ENCODE measurements at regions not wholly inside any gene's neighbourhood (a gene's known extent, or its start where the extent isn't known, plus 50 kb on each side); places are given as distances from the start of the nearest gene placed in this dataset.

GRCh38 chr16:59201821-59202220 is 467.7 kb upstream of the GOT2 start:
- Histone ChIP-seq H3K4me3 (ENCODE audit: low read length) (no peak overlapping the region), H2AFZ (ENCODE audit: low read length) (no peak overlapping the region), H3K4me2 (ENCODE audit: low read depth, low read length) (no peak overlapping the region), H3K9ac (ENCODE audit: low read length) (no peak overlapping the region), H3K36me3 (replicated peaks; ENCODE audit: insufficient read depth, low read length) (no peaks in the 10 kb centered on the region), H3K27me3 (replicated peaks; ENCODE audit: insufficient read depth, low read length) (no peaks in the 10 kb centered on the region), H3K4me1 (ENCODE audit: low read length) (no peaks in the 10 kb centered on the region), H3F3A (ENCODE audit: insufficient read depth, low read length) (no peaks in the 10 kb centered on the region), H4K20me1 (ENCODE audit: insufficient read depth, low read length) (no peaks in the 10 kb centered on the region), H3K9me3 (replicated peaks; ENCODE audit: insufficient read depth, low read length) (no peaks in the 10 kb centered on the region), H3K27ac (ENCODE audit: low read length) (no peak overlapping the region), H3K79me2 (ENCODE audit: low read length) (no peaks in the 10 kb centered on the region), H3K9me2 (replicated peaks; ENCODE audit: insufficient read depth, low read length) (no peaks in the 10 kb centered on the region)
- no peak for DNase-seq
- TF ChIP-seq, protein P1, sequence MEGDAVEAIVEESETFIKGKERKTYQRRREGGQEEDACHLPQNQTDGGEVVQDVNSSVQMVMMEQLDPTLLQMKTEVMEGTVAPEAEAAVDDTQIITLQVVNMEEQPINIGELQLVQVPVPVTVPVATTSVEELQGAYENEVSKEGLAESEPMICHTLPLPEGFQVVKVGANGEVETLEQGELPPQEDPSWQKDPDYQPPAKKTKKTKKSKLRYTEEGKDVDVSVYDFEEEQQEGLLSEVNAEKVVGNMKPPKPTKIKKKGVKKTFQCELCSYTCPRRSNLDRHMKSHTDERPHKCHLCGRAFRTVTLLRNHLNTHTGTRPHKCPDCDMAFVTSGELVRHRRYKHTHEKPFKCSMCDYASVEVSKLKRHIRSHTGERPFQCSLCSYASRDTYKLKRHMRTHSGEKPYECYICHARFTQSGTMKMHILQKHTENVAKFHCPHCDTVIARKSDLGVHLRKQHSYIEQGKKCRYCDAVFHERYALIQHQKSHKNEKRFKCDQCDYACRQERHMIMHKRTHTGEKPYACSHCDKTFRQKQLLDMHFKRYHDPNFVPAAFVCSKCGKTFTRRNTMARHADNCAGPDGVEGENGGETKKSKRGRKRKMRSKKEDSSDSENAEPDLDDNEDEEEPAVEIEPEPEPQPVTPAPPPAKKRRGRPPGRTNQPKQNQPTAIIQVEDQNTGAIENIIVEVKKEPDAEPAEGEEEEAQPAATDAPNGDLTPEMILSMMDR (IDR thresholded peaks at IDR 0.05; ENCODE audit: low read length): no peak
- TF ChIP-seq EZH2 (optimal IDR thresholded peaks at IDR 0.05; ENCODE audit: low read depth, low read length): no peak
- TF ChIP-seq EZH2phosphoT487 (IDR thresholded peaks at IDR 0.05; ENCODE audit: low read length): no peak

- no peak for DNase-seq
- H3K9me2 ChIP-seq (replicated peaks; ENCODE audit: insufficient read depth, low read length): no peaks in the 10 kb centered on the region
- H3F3A ChIP-seq (ENCODE audit: insufficient read depth, low read length): no peaks in the 10 kb centered on the region
- H3K9me3 ChIP-seq (replicated peaks; ENCODE audit: insufficient read depth, low read length): no peaks in the 10 kb centered on the region
- H3K4me3 ChIP-seq (ENCODE audit: low read length): no peak overlapping the region
- no peaks in the 10 kb centered on the region for H3K79me2 ChIP-seq (ENCODE audit: low read length)
- TF ChIP-seq, protein P1 (IDR thresholded peaks at IDR 0.05; ENCODE audit: low read length): no peak
- TF ChIP-seq EZH2phosphoT487 (IDR thresholded peaks at IDR 0.05; ENCODE audit: low read length) (no peak), EZH2 (optimal IDR thresholded peaks at IDR 0.05; ENCODE audit: low read depth, low read length) (no peak)
- no peak overlapping the region for H3K4me2 ChIP-seq (ENCODE audit: low read depth, low read length)
- H3K36me3 ChIP-seq (replicated peaks; ENCODE audit: insufficient read depth, low read length): no peaks in the 10 kb centered on the region
- no peaks in the 10 kb centered on the region for H3K27me3 ChIP-seq (replicated peaks; ENCODE audit: insufficient read depth, low read length)
- H4K20me1 ChIP-seq (ENCODE audit: insufficient read depth, low read length): no peaks in the 10 kb centered on the region
- no peak overlapping the region for H2AFZ ChIP-seq (ENCODE audit: low read length)
- H3K9ac ChIP-seq (ENCODE audit: low read length): no peak overlapping the region
- H3K4me1 ChIP-seq (ENCODE audit: low read length): no peaks in the 10 kb centered on the region
- no peak overlapping the region for H3K27ac ChIP-seq (ENCODE audit: low read length)
Observed at GRCh38 chr16:59201160-59201559, 467.0 kb upstream of the GOT2 start.

GRCh38 chr16:59198487-59198886 is 464.4 kb upstream of the GOT2 start:
- no peaks in the 10 kb centered on the region for H4K20me1 ChIP-seq (ENCODE audit: insufficient read depth, low read length)
- H2AFZ ChIP-seq (ENCODE audit: low read length): no peak overlapping the region
- H3K9ac ChIP-seq (ENCODE audit: low read length): no peak overlapping the region
- H3K9me2 ChIP-seq (replicated peaks; ENCODE audit: insufficient read depth, low read length): no peaks in the 10 kb centered on the region
- TF ChIP-seq EZH2 (optimal IDR thresholded peaks at IDR 0.05; ENCODE audit: low read depth, low read length) (no peak), EZH2phosphoT487 (IDR thresholded peaks at IDR 0.05; ENCODE audit: low read length) (no peak)
- TF ChIP-seq, protein P1 (IDR thresholded peaks at IDR 0.05; ENCODE audit: low read length): no peak
- no peak overlapping the region for H3K4me3 ChIP-seq (ENCODE audit: low read length)
- no peak overlapping the region for H3K27ac ChIP-seq (ENCODE audit: low read length)
- no peak for DNase-seq
- H3K4me1 ChIP-seq (ENCODE audit: low read length): no peaks in the 10 kb centered on the region
- H3K27me3 ChIP-seq (replicated peaks; ENCODE audit: insufficient read depth, low read length): no peaks in the 10 kb centered on the region
- H3F3A ChIP-seq (ENCODE audit: insufficient read depth, low read length): no peaks in the 10 kb centered on the region
- no peaks in the 10 kb centered on the region for H3K79me2 ChIP-seq (ENCODE audit: low read length)
- H3K36me3 ChIP-seq (replicated peaks; ENCODE audit: insufficient read depth, low read length): no peaks in the 10 kb centered on the region
- H3K9me3 ChIP-seq (replicated peaks; ENCODE audit: insufficient read depth, low read length): no peaks in the 10 kb centered on the region
- H3K4me2 ChIP-seq (ENCODE audit: low read depth, low read length): no peak overlapping the region
